ENCODE measurements at regions not wholly inside any gene's neighbourhood (a gene's known extent, or its start where the extent isn't known, plus 50 kb on each side); places are given as distances from the start of the nearest gene placed in this dataset.
"Not testable (repeated sequence)": the region's sequence is repeated elsewhere in the genome, so short reads cannot be mapped to it uniquely, and the experiment has no call there.

GRCh38 chr14:50021261-50022031, 94.9 kb downstream of the VCPKMT start:
- no peaks in the 10 kb centered on the region for H3K9me3 ChIP-seq (ENCODE audit: control insufficient read depth, insufficient read depth, low read length)
- no peak overlapping the region for H3K27ac ChIP-seq (ENCODE audit: low read depth, low read length)
- no peaks in the 10 kb centered on the region for H3K36me3 ChIP-seq (ENCODE audit: control insufficient read depth, insufficient read depth, low read length)
- H3K4me3 ChIP-seq (ENCODE audit: low read depth, low read length): no peak overlapping the region
- no peaks in the 10 kb centered on the region for H3K27me3 ChIP-seq (ENCODE audit: control insufficient read depth, insufficient read depth, low read length)
- H3K9ac ChIP-seq (ENCODE audit: low read depth, low read length): no peak overlapping the region
- no peaks in the 10 kb centered on the region for H3K4me1 ChIP-seq (ENCODE audit: control insufficient read depth, insufficient read depth, low read length)

GRCh38 chr14:50022661-50023060, 93.7 kb downstream of the VCPKMT start:
- H3K4me3 ChIP-seq (ENCODE audit: low read depth, low read length): no peak overlapping the region
- no peak overlapping the region for H3K27ac ChIP-seq (ENCODE audit: low read depth, low read length)
- H3K4me1 ChIP-seq (ENCODE audit: control insufficient read depth, insufficient read depth, low read length): no peaks in the 10 kb centered on the region
- H3K9me3 ChIP-seq (ENCODE audit: control insufficient read depth, insufficient read depth, low read length): no peaks in the 10 kb centered on the region
- H3K27me3 ChIP-seq (ENCODE audit: control insufficient read depth, insufficient read depth, low read length): no peaks in the 10 kb centered on the region
- H3K9ac ChIP-seq (ENCODE audit: low read depth, low read length): no peak overlapping the region
- no peaks in the 10 kb centered on the region for H3K36me3 ChIP-seq (ENCODE audit: control insufficient read depth, insufficient read depth, low read length)

DNA sequence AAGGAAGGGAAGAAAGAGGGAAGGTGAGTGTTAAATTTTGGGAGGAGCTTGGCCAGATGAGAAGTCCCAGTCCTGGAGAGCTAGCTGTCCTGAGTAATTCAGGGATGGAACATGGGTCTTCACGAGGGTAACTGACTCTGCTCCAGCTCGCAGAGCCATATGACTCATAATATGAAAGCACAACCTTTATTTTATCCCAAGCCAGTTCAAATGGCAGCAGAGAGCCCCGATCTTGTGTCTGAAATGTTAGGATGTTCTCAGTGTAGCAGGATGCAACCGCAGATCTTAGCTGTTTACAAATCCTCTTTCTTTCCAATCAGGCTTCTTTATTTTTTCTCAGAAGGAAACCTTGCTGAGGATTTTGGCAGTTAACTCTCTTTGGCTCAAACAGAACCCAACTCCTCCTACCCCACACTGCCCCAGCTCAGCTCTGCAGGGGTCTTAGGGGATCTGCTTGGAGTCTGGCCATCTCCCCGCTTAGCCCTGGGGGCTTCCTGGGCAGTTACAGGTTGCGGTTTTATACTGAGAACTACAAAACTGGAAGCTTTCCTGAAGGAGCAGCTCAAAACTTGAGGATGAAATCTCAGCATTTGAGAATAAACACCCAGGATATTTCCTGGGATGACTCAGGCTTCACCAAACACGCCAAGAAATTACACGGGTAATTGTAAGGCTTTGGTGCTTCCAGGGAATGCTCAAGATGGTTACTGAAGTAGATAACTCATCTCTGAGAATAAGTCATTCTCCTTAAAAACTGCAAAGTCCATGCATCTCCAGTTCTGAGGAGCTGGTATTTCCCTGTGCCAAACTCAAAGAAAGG, 92.5 kb downstream of the VCPKMT start:
- no peaks in the 10 kb centered on the region for H3K36me3 ChIP-seq (ENCODE audit: control insufficient read depth, insufficient read depth, low read length)
- no peaks in the 10 kb centered on the region for H3K4me1 ChIP-seq (ENCODE audit: control insufficient read depth, insufficient read depth, low read length)
- no peak overlapping the region for H3K27ac ChIP-seq (ENCODE audit: low read depth, low read length)
- no peak overlapping the region for H3K4me3 ChIP-seq (ENCODE audit: low read depth, low read length)
- H3K27me3 ChIP-seq (ENCODE audit: control insufficient read depth, insufficient read depth, low read length): no peaks in the 10 kb centered on the region
- H3K9me3 ChIP-seq (ENCODE audit: control insufficient read depth, insufficient read depth, low read length): no peaks in the 10 kb centered on the region
- H3K9ac ChIP-seq (ENCODE audit: low read depth, low read length): no peak overlapping the region

DNA sequence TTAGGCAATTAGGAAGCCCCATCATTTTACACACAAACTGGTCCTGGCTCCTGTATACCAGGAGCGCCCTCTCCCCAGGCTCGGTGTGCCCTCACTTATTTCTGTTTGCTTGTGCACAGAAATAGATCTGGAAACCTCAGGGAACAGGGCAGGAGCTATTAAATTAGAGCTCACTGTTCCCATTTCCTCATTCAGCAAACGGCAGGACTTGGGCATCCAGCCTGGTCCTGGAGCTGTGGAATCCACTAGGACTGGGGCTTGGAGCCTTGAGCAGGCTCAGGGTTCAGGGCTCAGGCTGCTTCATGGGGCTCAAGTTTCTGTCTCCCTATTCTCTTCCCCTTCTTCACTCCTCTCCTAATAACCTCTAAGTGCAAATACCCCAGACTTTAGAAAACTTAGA, 91.3 kb downstream of the VCPKMT start:
- no peak overlapping the region for H3K4me3 ChIP-seq (ENCODE audit: low read depth, low read length)
- H3K4me1 ChIP-seq (ENCODE audit: control insufficient read depth, insufficient read depth, low read length): no peaks in the 10 kb centered on the region
- H3K27me3 ChIP-seq (ENCODE audit: control insufficient read depth, insufficient read depth, low read length): no peaks in the 10 kb centered on the region
- H3K27ac ChIP-seq (ENCODE audit: low read depth, low read length): no peak overlapping the region
- H3K36me3 ChIP-seq (ENCODE audit: control insufficient read depth, insufficient read depth, low read length): no peaks in the 10 kb centered on the region
- H3K9me3 ChIP-seq (ENCODE audit: control insufficient read depth, insufficient read depth, low read length): no peaks in the 10 kb centered on the region
- H3K9ac ChIP-seq (ENCODE audit: low read depth, low read length): no peak overlapping the region

- H3K27ac ChIP-seq (ENCODE audit: low read depth, low read length): no peak overlapping the region
- no peak overlapping the region for H3K9ac ChIP-seq (ENCODE audit: low read depth, low read length)
- no peaks in the 10 kb centered on the region for H3K27me3 ChIP-seq (ENCODE audit: control insufficient read depth, insufficient read depth, low read length)
- H3K36me3 ChIP-seq (ENCODE audit: control insufficient read depth, insufficient read depth, low read length): no peaks in the 10 kb centered on the region
- no peak overlapping the region for H3K4me3 ChIP-seq (ENCODE audit: low read depth, low read length)
- no peaks in the 10 kb centered on the region for H3K4me1 ChIP-seq (ENCODE audit: control insufficient read depth, insufficient read depth, low read length)
- H3K9me3 ChIP-seq (ENCODE audit: control insufficient read depth, insufficient read depth, low read length): no peaks in the 10 kb centered on the region
Measured at GRCh38 chr14:50025776-50026175, 90.6 kb downstream of the VCPKMT start.

DNA sequence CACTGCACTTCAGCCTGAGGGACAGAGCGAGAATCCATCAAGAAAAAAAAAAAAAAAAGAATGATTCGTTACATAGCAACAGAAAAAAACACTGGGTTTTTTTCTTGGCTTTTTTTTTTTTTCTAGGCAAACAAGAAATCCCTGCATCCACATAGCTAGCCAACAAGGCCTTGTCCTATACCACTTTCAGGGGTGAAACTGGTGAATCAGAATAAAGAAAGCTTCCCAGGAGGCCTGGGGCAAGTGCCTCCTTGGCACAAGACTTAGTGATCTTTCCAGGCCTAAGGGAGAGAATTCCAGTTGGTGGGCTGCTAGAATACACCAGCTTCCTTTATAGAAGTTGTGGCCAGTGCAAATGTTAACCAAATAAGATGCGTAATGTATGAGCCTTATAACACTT, 90.0 kb downstream of the VCPKMT start:
- Histone ChIP-seq H3K27ac (ENCODE audit: low read depth, low read length) (no peak overlapping the region), H3K27me3 (ENCODE audit: control insufficient read depth, insufficient read depth, low read length) (no peaks in the 10 kb centered on the region), H3K4me3 (ENCODE audit: low read depth, low read length) (no peak overlapping the region), H3K4me1 (ENCODE audit: control insufficient read depth, insufficient read depth, low read length) (no peaks in the 10 kb centered on the region), H3K36me3 (ENCODE audit: control insufficient read depth, insufficient read depth, low read length) (no peaks in the 10 kb centered on the region), H3K9ac (ENCODE audit: low read depth, low read length) (no peak overlapping the region), H3K9me3 (ENCODE audit: control insufficient read depth, insufficient read depth, low read length) (no peaks in the 10 kb centered on the region)

- H3K27me3 ChIP-seq (ENCODE audit: control insufficient read depth, insufficient read depth, low read length): no peaks in the 10 kb centered on the region
- no peak overlapping the region for H3K9ac ChIP-seq (ENCODE audit: low read depth, low read length)
- H3K36me3 ChIP-seq (ENCODE audit: control insufficient read depth, insufficient read depth, low read length): no peaks in the 10 kb centered on the region
- no peaks in the 10 kb centered on the region for H3K9me3 ChIP-seq (ENCODE audit: control insufficient read depth, insufficient read depth, low read length)
- H3K4me1 ChIP-seq (ENCODE audit: control insufficient read depth, insufficient read depth, low read length): no peaks in the 10 kb centered on the region
- H3K27ac ChIP-seq (ENCODE audit: low read depth, low read length): no peak overlapping the region
- H3K4me3 ChIP-seq (ENCODE audit: low read depth, low read length): no peak overlapping the region
Measured at GRCh38 chr14:50027816-50028215, 88.6 kb downstream of the VCPKMT start.

DNA sequence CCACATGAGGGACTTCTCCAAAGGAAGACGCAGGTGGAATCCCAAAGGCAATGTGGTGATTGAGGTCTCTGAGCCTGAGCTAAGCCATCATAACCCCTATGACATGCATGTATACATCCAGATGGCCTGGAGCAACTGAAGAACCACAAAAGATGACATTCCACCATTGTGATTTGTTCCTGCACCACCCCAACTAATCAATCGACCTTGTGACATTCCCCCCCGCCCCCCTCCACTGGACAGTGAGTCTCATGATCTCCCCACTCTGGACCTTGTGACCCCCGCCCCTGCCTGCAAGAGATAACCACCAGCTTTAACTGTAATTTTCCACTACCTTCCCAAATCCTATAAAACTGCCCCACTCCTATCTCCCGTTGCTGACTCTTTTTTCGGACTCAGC, 87.9 kb downstream of the VCPKMT start:
- H3K4me1 ChIP-seq (ENCODE audit: control insufficient read depth, insufficient read depth, low read length): no peaks in the 10 kb centered on the region
- no peaks in the 10 kb centered on the region for H3K36me3 ChIP-seq (ENCODE audit: control insufficient read depth, insufficient read depth, low read length)
- no peak overlapping the region for H3K4me3 ChIP-seq (ENCODE audit: low read depth, low read length)
- H3K9ac ChIP-seq (ENCODE audit: low read depth, low read length): no peak overlapping the region
- H3K9me3 ChIP-seq (ENCODE audit: control insufficient read depth, insufficient read depth, low read length): no peaks in the 10 kb centered on the region
- no peaks in the 10 kb centered on the region for H3K27me3 ChIP-seq (ENCODE audit: control insufficient read depth, insufficient read depth, low read length)
- no peak overlapping the region for H3K27ac ChIP-seq (ENCODE audit: low read depth, low read length)

DNA sequence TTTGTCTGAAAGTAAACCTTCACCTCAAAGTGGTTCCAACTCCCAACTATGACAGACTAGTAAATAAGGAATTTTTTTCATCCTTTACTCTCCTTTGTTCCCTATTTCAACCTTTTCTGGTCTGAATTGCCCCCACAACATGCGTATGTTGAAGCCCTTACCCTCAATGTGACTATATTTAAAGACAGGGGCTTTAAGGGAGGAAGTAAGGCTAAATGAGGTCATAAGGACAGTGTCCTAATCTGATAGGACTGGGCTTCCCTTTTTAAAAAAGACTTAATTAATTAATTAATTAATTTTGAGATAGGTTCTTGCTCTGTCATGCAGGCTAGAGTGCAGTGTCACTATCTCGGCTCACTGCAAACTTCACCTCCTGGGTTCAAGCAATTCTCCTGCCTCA, 86.3 kb downstream of the VCPKMT start:
- Histone ChIP-seq H3K4me3 (ENCODE audit: low read depth, low read length) (no peak overlapping the region), H3K9ac (ENCODE audit: low read depth, low read length) (no peak overlapping the region), H3K36me3 (ENCODE audit: control insufficient read depth, insufficient read depth, low read length) (no peaks in the 10 kb centered on the region), H3K27ac (ENCODE audit: low read depth, low read length) (no peak overlapping the region), H3K27me3 (ENCODE audit: control insufficient read depth, insufficient read depth, low read length) (no peaks in the 10 kb centered on the region), H3K9me3 (ENCODE audit: control insufficient read depth, insufficient read depth, low read length) (no peaks in the 10 kb centered on the region), H3K4me1 (ENCODE audit: control insufficient read depth, insufficient read depth, low read length) (no peaks in the 10 kb centered on the region)

DNA sequence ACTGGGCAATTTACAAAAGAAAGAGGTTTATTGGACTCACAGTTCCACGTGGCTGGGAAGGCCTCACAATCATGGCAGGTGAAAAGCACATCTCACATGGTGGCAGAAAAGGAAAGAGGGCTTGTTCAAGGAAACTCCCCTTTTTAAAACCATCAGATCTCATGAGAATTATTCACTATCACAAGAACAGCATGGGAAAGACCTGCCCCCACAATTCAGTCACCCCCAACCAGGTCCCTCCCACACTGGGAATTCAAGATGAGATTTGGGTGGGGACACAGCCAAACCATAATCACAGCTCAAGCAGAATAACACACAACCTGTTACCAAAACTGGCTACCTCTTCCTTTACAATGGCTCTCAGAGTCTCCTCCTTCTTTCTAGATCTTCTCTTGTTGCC, 85.5 kb downstream of the VCPKMT start:
- not testable (repeated sequence) for H3K27ac ChIP-seq (ENCODE audit: low read depth, low read length); H3K36me3 ChIP-seq (ENCODE audit: control insufficient read depth, insufficient read depth, low read length); H3K27me3 ChIP-seq (ENCODE audit: control insufficient read depth, insufficient read depth, low read length); H3K9me3 ChIP-seq (ENCODE audit: control insufficient read depth, insufficient read depth, low read length); H3K4me1 ChIP-seq (ENCODE audit: control insufficient read depth, insufficient read depth, low read length); H3K9ac ChIP-seq (ENCODE audit: low read depth, low read length); H3K4me3 ChIP-seq (ENCODE audit: low read depth, low read length)

DNA sequence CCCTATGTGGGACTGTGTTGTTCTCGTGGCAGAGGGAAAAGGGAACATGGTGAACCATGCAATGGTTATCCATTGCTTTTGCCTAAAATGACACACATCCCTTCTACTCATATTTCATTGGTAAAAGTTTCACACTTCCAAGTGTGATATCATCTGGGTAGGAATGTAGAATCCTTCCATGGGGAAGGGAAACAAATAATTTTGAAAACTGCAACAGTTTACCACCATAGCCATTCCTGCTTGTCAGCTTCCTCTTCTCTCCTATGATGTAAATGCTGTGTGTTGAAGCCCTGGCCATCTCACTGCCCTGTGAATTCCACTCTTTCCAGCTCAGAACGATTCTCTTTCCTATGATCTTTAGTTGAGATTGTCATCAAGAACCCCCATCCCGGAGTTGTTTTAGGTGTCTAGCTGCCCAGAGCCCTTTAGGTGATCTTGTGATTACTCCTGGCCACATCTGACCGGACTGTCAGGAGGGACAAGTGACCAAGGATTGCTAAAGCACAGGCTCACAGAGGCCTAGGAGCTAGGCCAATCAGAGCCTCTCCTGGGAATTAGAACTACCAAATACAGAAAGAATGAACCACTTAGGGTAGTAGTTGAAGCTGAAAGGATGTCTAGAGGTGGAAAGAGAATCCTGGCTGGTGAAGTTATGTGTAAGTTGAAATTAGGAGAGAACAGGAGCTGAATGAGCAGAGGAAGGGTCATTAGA, 84.6 kb downstream of the VCPKMT start:
- Histone ChIP-seq H3K36me3 (ENCODE audit: control insufficient read depth, insufficient read depth, low read length) (no peaks in the 10 kb centered on the region), H3K27me3 (ENCODE audit: control insufficient read depth, insufficient read depth, low read length) (no peaks in the 10 kb centered on the region), H3K4me3 (ENCODE audit: low read depth, low read length) (no peak overlapping the region), H3K4me1 (ENCODE audit: control insufficient read depth, insufficient read depth, low read length) (no peaks in the 10 kb centered on the region), H3K9ac (ENCODE audit: low read depth, low read length) (no peak overlapping the region), H3K27ac (ENCODE audit: low read depth, low read length) (no peak overlapping the region), H3K9me3 (ENCODE audit: control insufficient read depth, insufficient read depth, low read length) (no peaks in the 10 kb centered on the region)
